HG03520 (cell line): ENCODE measurements at regions not wholly inside any gene's neighbourhood (a gene's known extent, or its start where the extent isn't known, plus 50 kb on each side); places are given as distances from the start of the nearest gene placed in this dataset.
"Not testable (repeated sequence)": the region's sequence is repeated elsewhere in the genome, so short reads cannot be mapped to it uniquely, and the experiment has no call there.

Experiments used
- ATAC-seq: cut with Tn5 transposase; IDR thresholded peaks from one replicate; pipeline ENCODE4 v1.9.1; 2021; ENCODE audit warnings: mild to moderate bottlenecking, moderate library complexity; ENCODE audit not compliant: unreplicated experiment

DNA sequence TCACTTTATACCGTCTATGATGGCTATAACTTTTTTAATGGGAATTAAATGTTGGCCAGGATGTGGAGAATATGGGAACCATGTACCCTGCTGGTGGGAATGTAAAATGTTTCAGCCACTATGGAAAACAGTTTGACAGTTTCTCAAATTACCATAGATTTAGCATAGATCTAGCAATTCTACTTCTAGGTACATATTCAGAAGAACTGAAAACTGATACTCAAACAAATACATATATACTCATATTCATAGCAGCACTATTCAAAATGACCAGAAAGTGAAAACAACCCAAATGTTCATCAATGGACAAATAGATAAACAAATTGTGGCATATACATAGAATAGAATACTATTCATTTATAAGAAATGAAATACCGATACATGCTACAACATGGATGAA is 539.4 kb downstream of the IGSF11 start:
- ATAC-seq = no peak

GRCh38 chr3:118497274-118497673 is 537.4 kb downstream of the IGSF11 start:
- no peak for ATAC-seq

DNA sequence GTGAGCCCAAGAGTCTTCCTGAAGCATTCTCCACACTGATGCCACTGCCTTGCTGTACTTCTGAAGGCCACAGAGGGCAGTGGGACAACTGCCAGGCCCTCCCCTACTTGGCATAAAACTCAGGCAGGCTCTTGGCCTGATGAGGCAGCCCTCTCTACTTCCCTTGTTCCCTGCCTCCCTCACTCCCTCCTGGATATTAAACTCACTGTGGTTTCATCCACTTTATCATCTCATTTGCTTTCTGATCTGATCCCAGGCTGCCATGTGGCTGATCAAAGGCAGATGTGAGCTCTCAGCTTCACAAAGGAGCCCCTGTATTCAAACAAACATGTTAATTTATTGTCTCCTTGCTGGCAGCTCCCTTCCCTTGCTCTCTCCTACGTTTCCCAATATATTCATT is 533.5 kb downstream of the IGSF11 start:
- no peak for ATAC-seq

DNA sequence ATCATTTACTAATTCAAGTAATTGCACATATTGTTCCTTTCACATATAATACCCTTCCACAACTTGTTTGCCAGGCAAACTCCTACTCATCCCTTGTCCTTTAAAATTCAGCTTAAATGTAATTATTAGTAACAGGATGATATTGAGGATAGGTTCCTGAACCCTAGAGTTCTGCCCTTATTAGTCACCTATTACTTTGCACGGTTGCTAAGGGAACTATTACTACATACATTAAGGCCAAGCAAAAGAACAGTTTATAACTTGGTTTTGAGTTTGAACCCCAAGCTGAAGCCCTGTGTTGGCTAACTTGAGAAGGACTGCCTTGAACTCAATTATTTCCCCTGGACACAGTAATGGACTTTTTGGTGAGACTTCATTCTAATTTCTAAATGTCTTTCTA is 529.7 kb downstream of the IGSF11 start:
- no peak for ATAC-seq

- ATAC-seq = no peak
Measured at GRCh38 chr3:118505784-118506183, 528.9 kb downstream of the IGSF11 start.

- no peak for ATAC-seq
Measured at GRCh38 chr3:118511402-118511801, 523.2 kb downstream of the IGSF11 start.

DNA sequence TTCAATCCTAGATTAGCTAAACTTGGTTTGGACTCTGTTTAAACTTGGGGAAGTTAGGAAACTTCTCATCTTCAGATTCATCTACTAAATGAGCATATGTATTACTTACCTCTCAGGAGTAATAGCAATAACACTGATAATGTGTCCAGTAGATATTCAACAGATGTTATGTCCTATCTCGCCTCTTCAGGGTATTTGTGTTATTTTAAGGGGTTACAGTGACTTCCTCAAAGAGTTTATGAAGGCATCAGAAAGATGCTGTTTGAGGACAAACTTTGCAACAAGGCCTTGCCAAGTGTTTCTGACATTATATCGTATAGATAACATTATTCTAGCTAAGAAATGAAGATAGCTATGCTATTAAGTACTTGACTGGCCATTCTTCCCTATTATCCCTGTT is 522.3 kb downstream of the IGSF11 start:
- no peak for ATAC-seq

DNA sequence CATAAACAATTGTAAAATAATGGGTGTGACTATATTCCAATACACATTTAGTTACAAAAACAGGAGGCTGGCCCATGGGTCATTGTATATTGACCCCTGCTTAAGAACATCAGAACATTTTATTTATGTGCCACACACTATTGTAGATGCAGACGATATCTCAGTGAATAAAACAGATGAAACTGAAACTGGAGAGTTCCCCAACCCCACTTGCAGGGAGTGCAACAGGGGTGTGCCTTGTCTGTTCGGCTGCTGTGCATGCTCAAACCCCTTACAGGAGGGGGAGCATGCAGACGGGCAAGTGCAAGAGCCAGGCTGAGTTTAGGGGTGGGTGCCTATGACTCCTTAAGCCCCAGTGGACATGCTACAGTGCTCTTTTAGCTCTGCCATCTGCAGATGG is 509.6 kb downstream of the IGSF11 start:
- ATAC-seq = no peak

GRCh38 chr3:118526758-118527513 is 507.7 kb downstream of the IGSF11 start:
- ATAC-seq = peak; percentile 68

- ATAC-seq = peak; percentile 22
Measured at GRCh38 chr3:118527514-118528044, 507.1 kb downstream of the IGSF11 start.

GRCh38 chr3:118529554-118529953 is 505.1 kb downstream of the IGSF11 start:
- no peak for ATAC-seq

DNA sequence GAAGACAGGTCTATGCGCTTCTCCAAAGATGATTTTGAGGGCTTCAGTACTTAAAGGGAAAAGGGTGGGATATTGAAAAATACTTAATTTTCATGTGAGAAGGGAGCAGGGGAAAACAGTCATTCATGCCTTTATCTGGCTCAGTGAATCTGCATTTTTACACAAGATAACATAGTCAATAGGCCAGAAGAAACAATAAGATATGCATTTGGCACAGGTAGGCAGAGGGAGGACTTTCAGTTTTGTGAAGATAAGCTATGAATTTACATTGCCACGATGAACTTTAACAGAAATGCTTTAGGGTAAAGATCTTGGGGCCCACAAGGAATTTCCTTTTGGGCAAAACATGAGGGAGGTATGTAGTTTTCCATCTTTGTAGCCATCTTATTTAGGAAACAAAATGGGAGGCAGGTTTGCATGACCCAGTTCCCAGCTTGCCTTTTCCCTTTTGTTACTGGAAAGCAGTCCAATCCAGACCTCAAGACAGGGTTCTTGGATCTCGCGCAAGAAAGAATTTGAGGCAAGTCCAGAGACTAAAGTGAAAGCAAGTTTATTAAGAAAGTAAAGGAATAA is 504.2 kb downstream of the IGSF11 start:
- no peak for ATAC-seq

- ATAC-seq = not testable (repeated sequence)
Measured at GRCh38 chr3:118530927-118531356, 503.7 kb downstream of the IGSF11 start.

- no peak for ATAC-seq
Measured at GRCh38 chr3:118531816-118532215, 502.8 kb downstream of the IGSF11 start.

DNA sequence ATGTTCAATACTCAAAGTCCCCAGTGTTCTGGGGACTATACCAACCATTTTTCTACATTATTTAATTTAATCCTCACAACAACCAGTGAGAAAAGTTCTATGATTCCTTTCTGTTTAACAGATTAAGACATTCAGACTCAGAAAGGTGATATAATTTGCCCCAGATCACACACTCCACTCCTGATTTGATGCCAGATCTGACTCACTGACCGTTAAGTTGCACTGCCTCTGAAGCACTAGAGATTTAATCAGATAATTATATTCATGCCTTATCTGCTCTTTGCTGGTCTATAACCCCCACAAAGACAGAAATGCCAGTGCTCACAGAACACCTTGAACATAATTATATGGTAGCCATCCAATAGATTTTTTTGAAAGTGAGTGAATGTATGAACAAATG is 501.0 kb downstream of the IGSF11 start:
- no peak for ATAC-seq

- ATAC-seq = no peak
Measured at GRCh38 chr3:118534519-118534918, 500.1 kb downstream of the IGSF11 start.

DNA sequence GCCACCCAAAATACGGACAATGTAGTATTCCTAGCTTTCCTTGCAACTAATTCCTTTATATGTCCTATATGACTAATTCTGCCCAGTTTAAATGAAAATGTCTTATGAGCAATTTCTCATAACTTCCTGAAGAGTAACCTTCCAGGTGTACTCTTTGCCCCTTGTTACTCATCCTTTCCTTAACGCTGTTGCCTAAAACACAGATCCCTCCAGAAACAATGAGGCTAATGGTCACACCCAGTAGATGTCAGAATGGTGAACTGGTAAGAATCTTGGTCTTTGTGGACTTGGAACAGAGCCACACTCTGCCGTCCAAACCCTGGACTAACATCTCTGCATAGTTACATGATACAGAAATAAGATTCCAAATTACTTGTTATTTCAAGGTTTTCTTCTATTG is 497.9 kb downstream of the IGSF11 start:
- ATAC-seq = no peak

DNA sequence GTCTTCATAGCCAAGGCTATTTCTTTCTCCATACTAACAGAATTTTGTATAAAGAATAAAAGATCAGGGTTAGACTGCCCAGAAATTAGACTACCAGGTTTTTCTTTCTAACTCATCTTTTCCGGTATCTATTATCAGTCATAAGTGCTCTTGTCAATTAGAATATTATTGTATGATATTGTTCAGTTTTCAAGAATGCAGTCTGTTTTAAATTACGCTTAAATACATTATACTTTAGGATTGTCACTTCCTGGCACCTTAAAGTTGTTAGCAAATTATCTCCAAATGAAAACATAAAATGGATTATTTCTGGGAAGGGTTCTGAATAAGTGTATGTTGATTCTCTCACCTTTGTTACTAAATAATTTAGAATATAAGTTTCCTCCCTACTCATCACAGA is 497.2 kb downstream of the IGSF11 start:
- no peak for ATAC-seq

GRCh38 chr3:118538187-118538586 is 496.5 kb downstream of the IGSF11 start:
- ATAC-seq = no peak

DNA sequence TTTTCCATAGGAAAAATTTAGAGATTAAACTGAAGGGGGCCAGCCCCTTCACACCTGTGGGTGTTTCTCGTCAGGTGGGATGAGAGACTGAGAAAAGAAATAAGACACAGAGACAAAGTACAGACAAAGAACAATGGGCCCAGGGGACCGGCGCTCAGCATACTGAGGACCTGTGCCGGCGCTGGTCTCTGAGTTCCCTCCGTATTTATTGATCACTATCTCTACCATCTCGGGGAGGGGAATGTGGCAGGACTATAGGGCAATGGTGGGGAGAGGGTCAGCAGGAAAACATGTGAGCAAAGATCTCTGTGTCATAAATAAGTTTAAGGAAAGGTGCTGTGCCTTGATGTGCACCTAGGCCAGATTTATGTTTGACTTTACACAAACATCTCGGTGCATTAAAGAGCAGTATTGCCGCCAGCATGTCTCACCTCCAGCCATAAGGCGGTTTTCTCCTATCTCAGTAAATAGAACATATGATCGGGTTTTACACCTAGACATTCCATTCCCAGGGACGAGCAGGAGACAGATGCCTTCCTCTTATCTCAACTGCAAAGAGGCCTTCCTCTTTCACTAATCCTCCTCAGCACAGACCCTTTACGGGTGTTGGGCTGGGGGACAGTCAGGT is 494.7 kb downstream of the IGSF11 start:
- not testable (repeated sequence) for ATAC-seq

- ATAC-seq = not testable (repeated sequence)
Measured at GRCh38 chr3:118540448-118540821, 494.2 kb downstream of the IGSF11 start.

- ATAC-seq = no peak
Measured at GRCh38 chr3:118540826-118541225, 493.8 kb downstream of the IGSF11 start.
